GM12878 (cell line): ENCODE measurements at regions not wholly inside any gene's neighbourhood (a gene's known extent, or its start where the extent isn't known, plus 50 kb on each side); places are given as distances from the start of the nearest gene placed in this dataset.

ENCODE experiments used
- ATAC-seq: fragments of 200-7000 bp; cut with Tn5 transposase; 3 replicates; pipeline ENCODE4 v1.9.1; 2020; ENCODE audit warnings: mild to moderate bottlenecking, moderate library complexity
- BruUV-seq: library from RNA; stranded (reverse); fragments of 400-500 nt; replicated peaks from 2 replicates; lab custom pipeline; 2021; lab: Mats Ljungman, UMichigan
- CTCF ChIA-PET: fragments of 300-600 bp; sonication (Branson Sonifier 250); formaldehyde crosslinking; extraction: SDS; loops from one replicate; lab custom pipeline; 2021; ENCODE audit warnings: inconsistent platforms; lab: Yijun Ruan, JAX
- POLR2A ChIA-PET: fragments of 350-600 bp; formaldehyde crosslinking; extraction: SDS; loops from one replicate; lab custom pipeline; 2021; ENCODE audit warnings: inconsistent platforms; lab: Charles Lee
- RAD21 ChIA-PET: fragments of 300-600 bp; sonication (Branson Sonifier 250); formaldehyde crosslinking; loops from one replicate; lab custom pipeline; 2023; ENCODE audit warnings: antibody characterized with exemption; ENCODE audit not compliant: unreplicated experiment; lab: Charles Lee
- SMC1A ChIA-PET: fragments of 300-600 bp; sonication (Branson Sonifier 250); formaldehyde crosslinking; loops from one replicate; lab custom pipeline; 2023; ENCODE audit not compliant: unreplicated experiment, uncharacterized antibody; lab: Charles Lee
- DNase-seq: peaks from one replicate; pipeline ENCODE4 v3.0.0-alpha.2; 2011; ENCODE audit warnings: low read depth, low spot score
- FAIRE-seq: peaks from 3 replicates; lab custom pipeline; 2011; peaks lifted over from hg19 to GRCh38; lab: Jason Lieb, UNC
- H2AFZ ChIP-seq: 2 replicates; pipeline ENCODE4 v1.6.0; 2011; ENCODE audit warnings: low read depth, low read length, control low read depth; ENCODE audit not compliant: control insufficient read depth
- H3K27ac ChIP-seq: 2 replicates; pipeline ENCODE4 v1.5.1; 2011; ENCODE audit warnings: control low read depth; ENCODE audit not compliant: control insufficient read depth, insufficient read depth
- H3K27me3 ChIP-seq, 2 experiments: replicated peaks in 1 of 2; 2 replicates each; pipeline versions ENCODE4 v1.6.0 to v1.6.1; 2011; ENCODE audit warnings: low read length in 1 of 2; ENCODE audit not compliant: control insufficient read depth in 2 of 2, insufficient read depth in 2 of 2
- H3K36me3 ChIP-seq, 2 experiments: 2 replicates each; pipeline ENCODE4 v1.5.1; 2011; ENCODE audit warnings: low read length in 1 of 2; ENCODE audit not compliant: control insufficient read depth in 2 of 2, insufficient read depth in 2 of 2
- H3K4me1 ChIP-seq: 2 replicates; pipeline ENCODE4 v1.6.1; 2011; ENCODE audit warnings: mild to moderate bottlenecking, low read length, moderate library complexity, mixed read lengths; ENCODE audit not compliant: control insufficient read depth, insufficient read depth
- H3K4me2 ChIP-seq: 2 replicates; pipeline ENCODE4 v1.6.0; 2011; ENCODE audit warnings: control low read depth; ENCODE audit not compliant: control insufficient read depth, insufficient read depth
- H3K4me3 ChIP-seq: fragments of 200-600 bp; sonication (generic); 2 replicates; pipeline ENCODE4 v1.5.1; 2016
- H3K79me2 ChIP-seq: 2 replicates; pipeline ENCODE4 v1.6.0; 2011; ENCODE audit warnings: low read length; ENCODE audit not compliant: control insufficient read depth, insufficient read depth
- H3K9ac ChIP-seq: 2 replicates; pipeline ENCODE4 v1.8.0; 2011; ENCODE audit warnings: low read length, control low read depth, mixed read lengths; ENCODE audit not compliant: control insufficient read depth, insufficient read depth
- H3K9me3 ChIP-seq: replicated peaks from 3 replicates; pipeline ENCODE4 v1.5.1; 2011; ENCODE audit warnings: mild to moderate bottlenecking, low read length; ENCODE audit not compliant: control insufficient read depth, insufficient read depth
- H4K20me1 ChIP-seq: 2 replicates; pipeline ENCODE4 v1.6.0; 2011; ENCODE audit not compliant: control insufficient read depth, insufficient read depth
- BHLHE40 ChIP-seq, 2 experiments: fragments of 450-650 bp in 1 of 2; IDR thresholded peaks; 2 replicates each; pipeline ENCODE4 v1.6.1; 2011 to 2017; ENCODE audit warnings: low read depth in 2 of 2, borderline replicate concordance in 1 of 2, improper control_type of control experiment in 1 of 2, low read length in 1 of 2, mild to moderate bottlenecking in 1 of 2
- CBFB ChIP-seq: IDR thresholded peaks from 2 replicates; pipeline ENCODE4 v1.6.1; 2016; ENCODE audit warnings: antibody characterized with exemption, low read depth
- PML ChIP-seq: IDR thresholded peaks from 2 replicates; pipeline ENCODE4 v1.6.1; 2012; ENCODE audit warnings: low read length, inconsistent platforms
- RAD51 ChIP-seq: fragments of 450-650 bp; IDR thresholded peaks from 2 replicates; pipeline ENCODE4 v1.6.1; 2016; ENCODE audit warnings: moderate library complexity, mild to moderate bottlenecking, inconsistent platforms
- RBBP5 ChIP-seq: fragments of 200-600 bp; sonication (generic); conservative IDR thresholded peaks from 2 replicates; pipeline ENCODE4 v1.6.1; 2016
- SREBF1 ChIP-seq: IDR thresholded peaks from 2 replicates; pipeline ENCODE4 v1.6.1; 2012; ENCODE audit warnings: mild to moderate bottlenecking, low read length
- USF1 ChIP-seq: IDR thresholded peaks from 2 replicates; pipeline ENCODE4 v1.6.1; 2011; ENCODE audit warnings: borderline replicate concordance, low read depth, mild to moderate bottlenecking, moderate library complexity, mixed read lengths, low read length; ENCODE audit not compliant: insufficient read depth; ENCODE audit errors: extremely low read length
- ZNF274 ChIP-seq: IDR thresholded peaks from one replicate; pipeline ENCODE4 v1.8.0; 2011; ENCODE audit not compliant: insufficient read length, insufficient read depth
- WGBS: methylation state at CpG from one replicate; pipeline ENCODE4 v1.1.6; 2016; ENCODE audit warnings: low lambda C conversion rate; ENCODE audit not compliant: insufficient replicate concordance, insufficient coverage; ENCODE audit errors: missing lambda C conversion rate; 5-methylcytosine and 5-hydroxymethylcytosine counted together
- in situ Hi-C: fragments of 300-500 bp; cut with MboI; formaldehyde crosslinking; loops from 9 replicates; pipeline ENCODE4 v1.14.3; 2018; ENCODE audit warnings: mixed read lengths
- intact Hi-C: fragments of 100-400 bp; cut with micrococcal nuclease; formaldehyde crosslinking; loops from one replicate; pipeline ENCODE4 v1.14.2; 2022; ENCODE audit not compliant: unreplicated experiment

GRCh38 chr18:76708722-76709353 is 113.5 kb upstream of the ZNF236 start:
- H4K20me1 ChIP-seq, result no peaks in the 10 kb centered on the region
- CTCF ChIA-PET, result interaction anchor here (0.5 to 3.6 kb wide), 18 partner anchors 10 to 1234 kb away, joined by 3 to 72 read pairs (median 4); no protein-coding TSS in a partner anchor
- ATAC-seq (no peak), FAIRE-seq (no peak), DNase-seq (no peak)
- H3K9me3 ChIP-seq, result no peaks in the 10 kb centered on the region
- no TSS peak for BruUV-seq
- in situ Hi-C loops (loop anchor here (5.0 kb wide), 1 partner anchor 312 kb away; no protein-coding TSS in a partner anchor), intact Hi-C loops (loop anchor here (1.0 kb wide), 1 partner anchor 310 kb away; no protein-coding TSS in a partner anchor)
- no peaks in the 10 kb centered on the region for H3K27me3 ChIP-seq
- no peak overlapping the region for H2AFZ ChIP-seq
- POLR2A ChIA-PET, result interaction anchor here (0.7 kb wide), 1 partner anchor 197 kb away, joined by 3 read pairs; no protein-coding TSS in a partner anchor
- no peak overlapping the region for H3K27ac ChIP-seq
- no peak overlapping the region for H3K4me2 ChIP-seq
- no peaks in the 10 kb centered on the region for H3K36me3 ChIP-seq
- H3K4me1 ChIP-seq, result no peaks in the 10 kb centered on the region
- no peaks in the 10 kb centered on the region for H3K79me2 ChIP-seq
- H3K4me3 ChIP-seq, result no peak overlapping the region
- RAD21 ChIA-PET, result interaction anchor here (1.5 to 1.6 kb wide), 4 partner anchors 13 to 310 kb away, joined by 4 to 16 read pairs (median 6); no protein-coding TSS in a partner anchor
- SMC1A ChIA-PET, result interaction anchor here (0.6 to 2.3 kb wide), 6 partner anchors 12 to 538 kb away, joined by 3 to 22 read pairs (median 4); no protein-coding TSS in a partner anchor
- 58% methylated on average over 25 of the region's 25 CpGs for WGBS
- TF ChIP-seq USF1 (peak; percentile 57), RAD51 (peak; percentile 28; the same call in 1 of the 2 replicates), ZNF274 (no peak), PML (no peak), BHLHE40 (IDR thresholded peaks at IDR 0.05; ENCODE audit: borderline replicate concordance in 1 of 2, low read depth in 2 of 2, low read length in 1 of 2) (peak in 1 of 2 experiments; percentile 35; a peak in 2 of 4 replicates), SREBF1 (no peak), CBFB (no peak), RBBP5 (no peak)
- no peak overlapping the region for H3K9ac ChIP-seq
